ENCODE measurements at regions not wholly inside any gene's neighbourhood (a gene's known extent, or its start where the extent isn't known, plus 50 kb on each side); places are given as distances from the start of the nearest gene placed in this dataset.

GRCh38 chr12:4171742-4172141 lies 101.8 kb upstream of the CCND2 start:
- Mint-ChIP-seq H3K9me3 (no peaks in the 10 kb centered on the region), H3K4me1 (ENCODE audit: low read depth) (no peaks in the 10 kb centered on the region), H3K4me3 (no peak overlapping the region), H3K27ac (no peak overlapping the region), H3K27me3 (no peaks in the 10 kb centered on the region), H3K36me3 (ENCODE audit: low read depth) (no peaks in the 10 kb centered on the region)
- ATAC-seq (ENCODE audit: poor library complexity) (no peak), DNase-seq (no peak)
- Histone ChIP-seq H3K4me3 (ENCODE audit: low read length) (no peak overlapping the region), H3K27ac (ENCODE audit: low read depth in 1 of 2, low read length in 2 of 2) (no peak overlapping the region), H3K27me3 (ENCODE audit: control insufficient read depth in 1 of 2, insufficient read depth in 2 of 2, low read length in 2 of 2) (no peaks in the 10 kb centered on the region), H3K4me1 (ENCODE audit: insufficient read depth, low read length) (no peaks in the 10 kb centered on the region), H3K36me3 (ENCODE audit: insufficient read depth, low read length) (no peaks in the 10 kb centered on the region), H3K9me3 (ENCODE audit: control insufficient read depth in 1 of 2, insufficient read depth in 1 of 2, low read length in 2 of 2) (no peaks in the 10 kb centered on the region)
- intact Hi-C loops (cut with DNase I, micrococcal nuclease) = no loop called here
- POLR2A ChIA-PET = no interaction called here
- TF ChIP-seq CTCF (IDR thresholded peaks at IDR 0.05) = no peak
- CTCF ChIA-PET = no interaction called here

GRCh38 chr12:4169959-4170358 lies 103.6 kb upstream of the CCND2 start:
- peaks cover 5% of the 10 kb centered on the region for H3K4me1 ChIP-seq (ENCODE audit: insufficient read depth, low read length)
- CTCF ChIA-PET = no interaction called here
- no peak overlapping the region for H3K27ac ChIP-seq (ENCODE audit: low read depth in 1 of 2, low read length in 2 of 2)
- Mint-ChIP-seq H3K4me3 (no peak overlapping the region), H3K27ac (no peak overlapping the region), H3K27me3 (no peaks in the 10 kb centered on the region), H3K9me3 (no peaks in the 10 kb centered on the region), H3K4me1 (ENCODE audit: low read depth) (peaks cover 9% of the 10 kb centered on the region), H3K36me3 (ENCODE audit: low read depth) (no peaks in the 10 kb centered on the region)
- TF ChIP-seq CTCF (IDR thresholded peaks at IDR 0.05) = no peak
- H3K36me3 ChIP-seq (ENCODE audit: insufficient read depth, low read length) = no peaks in the 10 kb centered on the region
- no peak for ATAC-seq (ENCODE audit: poor library complexity)
- intact Hi-C loops (cut with DNase I, micrococcal nuclease) = no loop called here
- no peaks in the 10 kb centered on the region for H3K9me3 ChIP-seq (ENCODE audit: control insufficient read depth in 1 of 2, insufficient read depth in 1 of 2, low read length in 2 of 2)
- DNase-seq = peak in 2 of 14 experiments; percentile 30 to 37
- POLR2A ChIA-PET = no interaction called here
- H3K27me3 ChIP-seq (ENCODE audit: control insufficient read depth in 1 of 2, insufficient read depth in 2 of 2, low read length in 2 of 2) = no peaks in the 10 kb centered on the region
- H3K4me3 ChIP-seq (ENCODE audit: low read length) = no peak overlapping the region

GRCh38 chr12:4169531-4169930 lies 104.0 kb upstream of the CCND2 start:
- H3K9me3 ChIP-seq (ENCODE audit: control insufficient read depth in 1 of 2, insufficient read depth in 1 of 2, low read length in 2 of 2) = no peaks in the 10 kb centered on the region
- Mint-ChIP-seq H3K4me1 (ENCODE audit: low read depth) (peaks cover 13% of the 10 kb centered on the region), H3K9me3 (no peaks in the 10 kb centered on the region), H3K4me3 (no peak overlapping the region), H3K36me3 (ENCODE audit: low read depth) (no peaks in the 10 kb centered on the region), H3K27ac (no peak overlapping the region), H3K27me3 (no peaks in the 10 kb centered on the region)
- H3K4me1 ChIP-seq (ENCODE audit: insufficient read depth, low read length) = peaks cover 8% of the 10 kb centered on the region
- no peak for TF ChIP-seq CTCF (IDR thresholded peaks at IDR 0.05)
- H3K27ac ChIP-seq (ENCODE audit: low read depth in 1 of 2, low read length in 2 of 2) = no peak overlapping the region
- ATAC-seq (ENCODE audit: poor library complexity) (no peak), DNase-seq (no peak)
- H3K27me3 ChIP-seq (ENCODE audit: control insufficient read depth in 1 of 2, insufficient read depth in 2 of 2, low read length in 2 of 2) = no peaks in the 10 kb centered on the region
- ChIA-PET POLR2A (no interaction called here), CTCF (no interaction called here)
- intact Hi-C loops (cut with DNase I, micrococcal nuclease) = no loop called here
- H3K36me3 ChIP-seq (ENCODE audit: insufficient read depth, low read length) = no peaks in the 10 kb centered on the region
- no peak overlapping the region for H3K4me3 ChIP-seq (ENCODE audit: low read length)
